ENCODE measurements at regions not wholly inside any gene's neighbourhood (a gene's known extent, or its start where the extent isn't known, plus 50 kb on each side); places are given as distances from the start of the nearest gene placed in this dataset.

GRCh38 chr3:109918740-109919139 lies 581.4 kb upstream of the DPPA4 start:
- Histone ChIP-seq H3K9me3 (no peaks in the 10 kb centered on the region), H3K36me3 (no peaks in the 10 kb centered on the region), H3K27ac (no peak overlapping the region), H3K4me1 (no peaks in the 10 kb centered on the region), H3K27me3 (no peaks in the 10 kb centered on the region), H3K4me3 (no peak overlapping the region)
- TF ChIP-seq CTCF (IDR thresholded peaks at IDR 0.05), result no peak
- DNase-seq, result no peak
- ATAC-seq, result no peak
- intact Hi-C loops (cut with DNase I), result no loop called here

GRCh38 chr3:109920749-109921148 lies 583.4 kb upstream of the DPPA4 start:
- no peak overlapping the region for H3K4me3 ChIP-seq
- no peak for DNase-seq
- H3K27me3 ChIP-seq, result no peaks in the 10 kb centered on the region
- no peak for TF ChIP-seq CTCF (IDR thresholded peaks at IDR 0.05)
- ATAC-seq, result no peak
- H3K4me1 ChIP-seq, result no peaks in the 10 kb centered on the region
- H3K36me3 ChIP-seq, result no peaks in the 10 kb centered on the region
- intact Hi-C loops (cut with DNase I), result no loop called here
- H3K27ac ChIP-seq, result no peak overlapping the region
- H3K9me3 ChIP-seq, result no peaks in the 10 kb centered on the region

GRCh38 chr3:109921509-109921908 lies 584.2 kb upstream of the DPPA4 start:
- no peak overlapping the region for H3K27ac ChIP-seq
- no peak for DNase-seq
- intact Hi-C loops (cut with DNase I), result no loop called here
- H3K27me3 ChIP-seq, result no peaks in the 10 kb centered on the region
- H3K4me3 ChIP-seq, result no peak overlapping the region
- no peaks in the 10 kb centered on the region for H3K9me3 ChIP-seq
- H3K36me3 ChIP-seq, result no peaks in the 10 kb centered on the region
- ATAC-seq, result no peak
- no peaks in the 10 kb centered on the region for H3K4me1 ChIP-seq
- TF ChIP-seq CTCF (IDR thresholded peaks at IDR 0.05), result no peak

GRCh38 chr3:109922856-109923255 lies 585.5 kb upstream of the DPPA4 start:
- no peak for TF ChIP-seq CTCF (IDR thresholded peaks at IDR 0.05)
- Histone ChIP-seq H3K4me3 (no peak overlapping the region), H3K27me3 (no peaks in the 10 kb centered on the region), H3K36me3 (no peaks in the 10 kb centered on the region), H3K27ac (no peak overlapping the region), H3K4me1 (no peaks in the 10 kb centered on the region), H3K9me3 (no peaks in the 10 kb centered on the region)
- ATAC-seq (no peak), DNase-seq (no peak)
- intact Hi-C loops (cut with DNase I), result no loop called here

- Histone ChIP-seq H3K9me3 (no peaks in the 10 kb centered on the region), H3K36me3 (no peaks in the 10 kb centered on the region), H3K4me1 (no peaks in the 10 kb centered on the region), H3K27me3 (no peaks in the 10 kb centered on the region), H3K4me3 (no peak overlapping the region), H3K27ac (no peak overlapping the region)
- no peak for TF ChIP-seq CTCF (IDR thresholded peaks at IDR 0.05)
- DNase-seq (no peak), ATAC-seq (no peak)
- intact Hi-C loops (cut with DNase I), result no loop called here
Measured at GRCh38 chr3:109923431-109923830, 586.1 kb upstream of the DPPA4 start.

GRCh38 chr3:109924196-109924595 lies 586.9 kb upstream of the DPPA4 start:
- Histone ChIP-seq H3K27me3 (no peaks in the 10 kb centered on the region), H3K4me1 (no peaks in the 10 kb centered on the region), H3K4me3 (no peak overlapping the region), H3K9me3 (no peaks in the 10 kb centered on the region), H3K36me3 (no peaks in the 10 kb centered on the region), H3K27ac (no peak overlapping the region)
- no peak for TF ChIP-seq CTCF (IDR thresholded peaks at IDR 0.05)
- DNase-seq (no peak), ATAC-seq (no peak)
- intact Hi-C loops (cut with DNase I), result no loop called here

Measured in upper lobe of right lung (tissue), 1 donor.